Chondrocyte (in vitro differentiated cells): ENCODE measurements at regions not wholly inside any gene's neighbourhood (a gene's known extent, or its start where the extent isn't known, plus 50 kb on each side); places are given as distances from the start of the nearest gene placed in this dataset.

Experiments
- DNase-seq: peaks from one replicate; pipeline ENCODE4 v3.0.0; 2021; ENCODE audit warnings: mixed read lengths, low spot score
- H3K27ac Mint-ChIP-seq: one replicate; pipeline ENCODE4 v1.8.0; 2021; ENCODE audit warnings: mild to moderate bottlenecking, moderate library complexity, mixed read lengths; ENCODE audit not compliant: unreplicated experiment
- H3K27me3 Mint-ChIP-seq: 2 replicates; pipeline ENCODE4 v1.8.0; 2021; ENCODE audit warnings: low read depth, mixed read lengths
- H3K36me3 Mint-ChIP-seq: 2 replicates; pipeline ENCODE4 v1.8.0; 2021; ENCODE audit warnings: low read depth, mixed read lengths
- H3K4me1 Mint-ChIP-seq: 2 replicates; pipeline ENCODE4 v1.8.0; 2021; ENCODE audit warnings: low read depth, mild to moderate bottlenecking, mixed read lengths
- H3K4me3 Mint-ChIP-seq: one replicate; pipeline ENCODE4 v1.8.0; 2021; ENCODE audit warnings: mild to moderate bottlenecking, moderate library complexity, mixed read lengths; ENCODE audit not compliant: unreplicated experiment
- H3K9me3 Mint-ChIP-seq: 2 replicates; pipeline ENCODE4 v1.8.0; 2021; ENCODE audit warnings: low read depth, mixed read lengths
- CTCF ChIP-seq: fragments of 200-600 bp; sonication (generic); IDR thresholded peaks from 2 replicates; pipeline ENCODE4 v1.5.0; 2021; ENCODE audit warnings: antibody characterized with exemption, mild to moderate bottlenecking, moderate library complexity

GRCh38 chr3:72157748-72158638, 373.0 kb upstream of the PROK2 start:
- peaks cover 3% of the 10 kb centered on the region for H3K27me3 Mint-ChIP-seq
- no peak overlapping the region for H3K4me3 Mint-ChIP-seq
- H3K27ac Mint-ChIP-seq: no peak overlapping the region
- H3K9me3 Mint-ChIP-seq: peaks cover 2% of the 10 kb centered on the region
- no peak for DNase-seq
- peaks cover 45% of the 10 kb centered on the region for H3K4me1 Mint-ChIP-seq
- no peak for TF ChIP-seq CTCF
- no peaks in the 10 kb centered on the region for H3K36me3 Mint-ChIP-seq

GRCh38 chr3:72155391-72156064, 370.6 kb upstream of the PROK2 start:
- peaks cover 2% of the 10 kb centered on the region for H3K9me3 Mint-ChIP-seq
- no peak for TF ChIP-seq CTCF
- no peak overlapping the region for H3K4me3 Mint-ChIP-seq
- peaks cover 39% of the 10 kb centered on the region for H3K4me1 Mint-ChIP-seq
- no peak for DNase-seq
- peaks cover 3% of the 10 kb centered on the region for H3K27me3 Mint-ChIP-seq
- H3K27ac Mint-ChIP-seq: peak overlapping the region; percentile 94
- no peaks in the 10 kb centered on the region for H3K36me3 Mint-ChIP-seq

- TF ChIP-seq CTCF: no peak
- Mint-ChIP-seq H3K9me3 (peaks cover 2% of the 10 kb centered on the region), H3K27ac (peak overlapping the region; percentile 94), H3K36me3 (no peaks in the 10 kb centered on the region), H3K4me1 (peaks cover 39% of the 10 kb centered on the region), H3K4me3 (no peak overlapping the region), H3K27me3 (no peaks in the 10 kb centered on the region)
- no peak for DNase-seq
These were observed 369.7 kb upstream of the PROK2 start for GRCh38 chr3:72154391-72155335.

- no peaks in the 10 kb centered on the region for H3K27me3 Mint-ChIP-seq
These were observed 368.7 kb upstream of the PROK2 start for GRCh38 chr3:72153477-72154314.

More at GRCh38 chr3:72153477-72154314, 368.7 kb upstream of the PROK2 start:
- Mint-ChIP-seq H3K9me3 (peaks cover 2% of the 10 kb centered on the region), H3K36me3 (no peaks in the 10 kb centered on the region), H3K27ac (no peak overlapping the region), H3K4me1 (peaks cover 39% of the 10 kb centered on the region), H3K4me3 (no peak overlapping the region)
- TF ChIP-seq CTCF: no peak
- DNase-seq: no peak
